ENCODE measurements at regions not wholly inside any gene's neighbourhood (a gene's known extent, or its start where the extent isn't known, plus 50 kb on each side); places are given as distances from the start of the nearest gene placed in this dataset.

DNA sequence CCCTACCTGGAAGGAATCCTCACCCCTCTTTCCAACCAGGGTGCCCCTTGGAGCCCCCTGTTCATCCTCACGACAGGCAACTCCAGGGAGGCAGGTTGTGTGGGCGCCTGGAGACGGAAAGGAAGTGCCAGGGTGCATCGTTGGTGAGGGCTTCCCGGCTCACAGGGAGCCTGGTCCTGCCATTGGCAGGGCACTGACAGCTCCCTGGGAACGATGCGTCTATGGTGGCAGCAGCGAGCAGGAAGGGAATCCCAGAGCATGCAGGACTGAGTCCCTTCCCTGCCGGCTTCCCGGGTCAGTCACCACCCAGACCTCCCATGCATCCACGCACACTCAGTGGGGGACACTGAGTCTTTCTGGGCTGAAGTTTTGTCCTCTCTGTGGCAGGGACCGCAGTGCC lies 117.6 kb downstream of the INHBB start:
- Histone ChIP-seq H3K4me3 (no peak overlapping the region), H3K4me1 (replicated peaks in 1 of 2) (peaks cover 11 to 15% of the 10 kb centered on the region in 2 donors), H3K27ac (no peak overlapping the region), H3K9me3 (replicated peaks in 1 of 3) (peaks cover 0 to 7% (median 0%) of the 10 kb centered on the region in 3 donors), H3K36me3 (replicated peaks in 1 of 2) (no peaks in the 10 kb centered on the region), H3K27me3 (no peaks in the 10 kb centered on the region)
- 56 to 67% (median 66%) methylated on average over 6 to 12 of the region's 12 CpGs for WGBS, 4 donors
- intact Hi-C loops (cut with DNase I) = no loop called here
- TF ChIP-seq, protein P1, sequence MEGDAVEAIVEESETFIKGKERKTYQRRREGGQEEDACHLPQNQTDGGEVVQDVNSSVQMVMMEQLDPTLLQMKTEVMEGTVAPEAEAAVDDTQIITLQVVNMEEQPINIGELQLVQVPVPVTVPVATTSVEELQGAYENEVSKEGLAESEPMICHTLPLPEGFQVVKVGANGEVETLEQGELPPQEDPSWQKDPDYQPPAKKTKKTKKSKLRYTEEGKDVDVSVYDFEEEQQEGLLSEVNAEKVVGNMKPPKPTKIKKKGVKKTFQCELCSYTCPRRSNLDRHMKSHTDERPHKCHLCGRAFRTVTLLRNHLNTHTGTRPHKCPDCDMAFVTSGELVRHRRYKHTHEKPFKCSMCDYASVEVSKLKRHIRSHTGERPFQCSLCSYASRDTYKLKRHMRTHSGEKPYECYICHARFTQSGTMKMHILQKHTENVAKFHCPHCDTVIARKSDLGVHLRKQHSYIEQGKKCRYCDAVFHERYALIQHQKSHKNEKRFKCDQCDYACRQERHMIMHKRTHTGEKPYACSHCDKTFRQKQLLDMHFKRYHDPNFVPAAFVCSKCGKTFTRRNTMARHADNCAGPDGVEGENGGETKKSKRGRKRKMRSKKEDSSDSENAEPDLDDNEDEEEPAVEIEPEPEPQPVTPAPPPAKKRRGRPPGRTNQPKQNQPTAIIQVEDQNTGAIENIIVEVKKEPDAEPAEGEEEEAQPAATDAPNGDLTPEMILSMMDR (IDR thresholded peaks at IDR 0.05) = no peak
- TF ChIP-seq POLR2A (IDR thresholded peaks at IDR 0.05) = no peak
- DNase-seq = no peak

DNA sequence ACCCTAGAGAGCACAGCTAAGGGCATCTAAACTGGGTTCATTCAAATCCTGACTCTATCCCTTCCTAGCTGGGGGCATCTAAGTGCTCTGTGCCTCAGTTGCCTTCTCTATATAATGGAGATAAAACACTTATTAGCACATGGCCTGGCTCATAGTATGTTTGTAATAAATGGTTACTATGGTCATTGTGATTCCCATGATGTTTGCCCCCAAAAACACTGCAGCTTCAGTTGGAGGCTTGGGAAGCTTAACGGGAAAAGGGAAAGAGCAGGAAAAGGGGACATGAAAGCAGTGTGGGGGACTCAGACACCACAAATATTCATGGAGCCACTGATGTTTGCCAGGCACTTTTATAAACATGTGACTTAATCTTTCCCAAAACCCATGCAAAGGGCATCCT lies 118.1 kb downstream of the INHBB start:
- Histone ChIP-seq H3K36me3 (replicated peaks in 1 of 2) (no peaks in the 10 kb centered on the region), H3K27me3 (no peaks in the 10 kb centered on the region), H3K4me1 (replicated peaks in 1 of 2) (peaks cover 16 to 18% of the 10 kb centered on the region in 2 donors), H3K27ac (no peak overlapping the region), H3K9me3 (replicated peaks in 1 of 3) (peaks cover 0 to 3% (median 0%) of the 10 kb centered on the region in 3 donors), H3K4me3 (no peak overlapping the region)
- intact Hi-C loops (cut with DNase I) = no loop called here
- 0 to 84% (median 47%) methylated on average over 1 of the region's 1 CpG for WGBS, 4 donors
- DNase-seq = no peak
- TF ChIP-seq POLR2A (IDR thresholded peaks at IDR 0.05) = no peak
- TF ChIP-seq, protein P1 (IDR thresholded peaks at IDR 0.05) = no peak

DNA sequence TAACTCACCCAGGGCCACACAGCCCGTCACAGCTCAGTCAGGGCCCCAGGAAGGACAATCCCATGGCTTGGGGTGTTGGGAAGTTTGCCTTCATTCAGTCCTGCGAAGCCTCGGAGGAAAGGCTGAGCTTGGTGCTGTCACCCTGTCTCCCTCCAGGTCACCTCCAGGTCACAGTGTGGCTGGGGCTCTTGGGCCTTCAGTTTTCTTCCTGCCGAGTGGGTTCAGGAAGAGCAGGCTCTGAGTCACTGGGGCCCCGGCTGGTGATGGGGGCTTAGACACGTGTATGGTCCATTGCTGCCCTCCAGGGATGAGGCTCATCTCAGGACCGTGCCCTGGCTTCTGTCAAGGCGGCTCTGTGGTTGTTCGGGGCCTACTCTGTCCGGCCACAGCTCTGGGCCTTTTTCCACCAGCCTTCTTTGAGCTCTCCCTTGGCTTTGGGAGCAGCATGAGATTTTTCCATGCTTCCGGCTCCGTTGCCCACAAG lies 118.6 kb downstream of the INHBB start:
- no peak for DNase-seq
- Histone ChIP-seq H3K4me3 (no peak overlapping the region), H3K36me3 (replicated peaks in 1 of 2) (no peaks in the 10 kb centered on the region), H3K27ac (no peak overlapping the region), H3K9me3 (replicated peaks in 1 of 3) (no peaks in the 10 kb centered on the region), H3K4me1 (replicated peaks in 1 of 2) (peaks cover 18 to 21% of the 10 kb centered on the region in 2 donors), H3K27me3 (no peaks in the 10 kb centered on the region)
- intact Hi-C loops (cut with DNase I) = no loop called here
- TF ChIP-seq POLR2A (IDR thresholded peaks at IDR 0.05) = no peak
- WGBS, 4 donors = 58 to 87% (median 82%) methylated on average over 6 to 12 of the region's 12 CpGs

DNA sequence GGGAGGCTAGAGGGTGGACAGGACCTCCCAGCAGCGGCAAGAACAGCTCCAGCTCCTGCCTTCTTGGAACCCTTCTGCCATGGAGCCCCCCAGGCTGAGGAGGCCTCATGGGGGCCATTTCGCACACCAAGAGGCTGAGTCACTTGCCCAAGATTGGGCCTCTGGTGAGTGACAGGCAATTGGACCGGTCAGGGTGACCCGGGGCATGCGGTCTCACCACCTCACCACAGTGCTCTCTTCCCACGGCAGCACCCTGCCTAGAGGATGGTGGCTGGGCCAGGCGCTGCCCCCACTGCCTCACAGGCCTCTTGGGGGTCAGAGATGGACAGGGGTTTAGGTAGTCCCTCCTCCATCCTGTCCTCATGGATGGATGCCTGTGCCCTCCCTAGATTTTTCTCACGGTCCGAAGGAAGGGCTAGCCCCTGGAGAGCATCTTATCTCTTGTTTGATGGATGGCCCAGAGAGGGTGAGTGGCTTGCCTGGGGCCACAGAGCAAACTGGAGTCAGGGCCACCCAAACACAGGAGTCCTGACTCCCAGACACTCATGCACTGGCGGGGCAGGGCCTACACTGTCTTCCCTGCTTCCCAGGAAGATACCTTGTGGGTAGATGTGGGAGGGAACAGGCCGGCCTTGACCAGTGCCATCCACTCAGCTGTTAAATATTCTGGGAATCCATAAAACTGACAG lies 119.2 kb downstream of the INHBB start:
- Histone ChIP-seq H3K27ac (no peak overlapping the region), H3K36me3 (replicated peaks in 1 of 2) (no peaks in the 10 kb centered on the region), H3K9me3 (replicated peaks in 1 of 3) (no peaks in the 10 kb centered on the region), H3K4me3 (no peak overlapping the region), H3K27me3 (no peaks in the 10 kb centered on the region), H3K4me1 (replicated peaks in 1 of 2) (peaks cover 18 to 28% of the 10 kb centered on the region in 2 donors)
- TF ChIP-seq POLR2A (IDR thresholded peaks at IDR 0.05) = no peak
- TF ChIP-seq, protein P1 (IDR thresholded peaks at IDR 0.05) = no peak
- 90 to 97% (median 95%) methylated on average over 2 to 11 of the region's 11 CpGs for WGBS, 4 donors
- DNase-seq = no peak
- intact Hi-C loops (cut with DNase I) = no loop called here

DNA sequence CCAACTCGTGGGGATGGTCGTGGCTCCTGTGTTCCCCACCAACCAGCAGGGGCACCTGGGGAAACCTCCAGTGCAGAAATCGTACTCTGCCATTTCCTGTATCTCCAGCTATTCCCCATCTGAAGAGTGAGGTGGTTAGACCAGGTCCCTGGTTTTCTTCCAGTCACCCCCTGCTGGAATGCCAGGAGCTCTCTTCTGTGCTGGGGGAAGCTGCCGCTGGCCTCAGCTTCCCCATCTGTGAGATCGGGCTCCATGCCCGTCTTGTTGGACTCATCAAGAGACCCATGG lies 119.7 kb downstream of the INHBB start:
- WGBS, 4 donors = 62 to 95% (median 76%) methylated on average over 4 to 6 of the region's 6 CpGs
- Histone ChIP-seq H3K4me3 (no peak overlapping the region), H3K36me3 (replicated peaks in 1 of 2) (no peaks in the 10 kb centered on the region), H3K9me3 (replicated peaks in 1 of 3) (no peaks in the 10 kb centered on the region), H3K27ac (no peak overlapping the region), H3K4me1 (replicated peaks in 1 of 2) (peaks cover 18 to 32% of the 10 kb centered on the region in 2 donors), H3K27me3 (no peaks in the 10 kb centered on the region)
- TF ChIP-seq, protein P1 (IDR thresholded peaks at IDR 0.05) = no peak
- TF ChIP-seq POLR2A (IDR thresholded peaks at IDR 0.05) = no peak
- DNase-seq = no peak
- intact Hi-C loops (cut with DNase I) = no loop called here
